ENCODE measurements at regions not wholly inside any gene's neighbourhood (a gene's known extent, or its start where the extent isn't known, plus 50 kb on each side); places are given as distances from the start of the nearest gene placed in this dataset.
"Not testable (repeated sequence)": the region's sequence is repeated elsewhere in the genome, so short reads cannot be mapped to it uniquely, and the experiment has no call there.

- no peak for DNase-seq
These were observed 189.2 kb downstream of the UXS1 start for GRCh38 chr2:106004851-106005250.

DNA sequence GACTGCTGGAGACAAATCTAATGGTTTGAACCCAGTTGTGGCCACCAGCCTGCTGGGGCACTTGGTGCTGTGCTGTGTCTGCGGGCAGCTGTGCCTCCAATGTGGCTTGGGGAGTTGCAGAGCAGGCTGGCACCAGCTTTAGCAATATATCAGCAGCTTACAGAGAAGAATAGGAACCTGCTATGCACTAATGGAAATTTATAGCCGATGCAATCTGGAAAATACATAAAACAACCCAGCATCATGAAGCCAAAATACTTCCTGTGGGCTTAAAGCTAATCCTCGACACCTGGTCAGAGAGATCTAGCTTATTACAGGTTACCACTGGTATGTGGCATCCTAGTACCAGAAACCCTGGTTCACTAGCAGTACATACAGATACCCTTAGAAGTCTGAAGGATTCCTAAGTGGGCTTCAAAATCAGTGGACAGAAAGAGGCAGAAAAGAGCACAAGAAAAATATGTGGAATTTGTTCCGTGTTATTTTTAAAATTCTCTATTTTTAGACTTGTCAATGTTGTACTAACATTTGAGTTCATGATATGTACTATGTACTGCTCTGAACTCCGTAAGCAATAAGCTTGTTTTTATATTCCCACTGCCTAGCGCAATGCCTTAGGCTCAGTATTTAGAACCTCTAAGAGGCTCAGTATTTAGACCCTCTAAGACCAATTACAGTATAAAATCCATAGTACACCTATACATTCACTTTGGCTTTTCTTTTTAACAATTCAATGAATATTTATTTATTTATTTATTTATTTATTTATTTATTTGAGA is 194.7 kb downstream of the UXS1 start:
- no peak for DNase-seq

DNA sequence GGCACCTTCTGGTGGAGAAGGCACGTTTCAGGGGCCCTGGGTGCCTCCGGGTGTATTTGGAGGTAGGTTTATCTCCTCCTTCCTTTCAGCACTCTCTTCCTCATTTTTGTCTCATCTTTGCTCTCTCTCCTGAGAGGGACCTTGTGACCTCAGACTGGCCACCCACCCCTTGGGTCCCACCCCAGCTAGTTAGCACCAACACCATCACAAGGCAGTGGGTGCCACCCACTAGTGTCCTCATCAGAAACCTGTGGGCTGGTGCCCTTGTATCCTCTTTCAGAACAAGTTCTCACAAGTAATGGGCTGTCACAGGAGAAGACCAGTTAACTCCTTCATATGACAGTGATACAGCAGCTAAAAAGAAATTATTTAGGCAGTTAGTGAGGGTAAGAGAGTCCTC is 196.4 kb downstream of the UXS1 start:
- no peak for DNase-seq

GRCh38 chr2:105990624-105991023 is 203.5 kb downstream of the UXS1 start:
- no peak for DNase-seq

- not testable (repeated sequence) for DNase-seq
These were observed 204.3 kb downstream of the UXS1 start for GRCh38 chr2:105989803-105990202.

DNA sequence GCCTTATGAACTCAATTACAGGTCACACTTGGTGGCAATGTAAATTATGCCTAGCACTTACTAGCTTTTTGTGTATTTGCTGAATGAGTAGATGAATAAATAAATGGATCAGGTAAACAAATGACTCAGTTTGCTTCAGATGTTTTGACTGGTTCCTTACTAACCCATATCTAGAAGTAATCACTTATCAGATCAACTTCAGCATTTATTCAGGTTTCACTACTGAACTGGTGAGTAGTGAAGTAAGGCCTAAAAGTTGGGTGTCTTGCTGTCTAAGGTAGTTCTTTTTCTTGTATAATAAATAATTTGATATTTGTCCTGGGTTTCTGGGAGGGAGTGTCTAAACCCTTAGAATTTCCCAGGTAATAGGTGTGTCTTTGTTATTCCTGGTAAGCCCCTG is 205.0 kb downstream of the UXS1 start:
- DNase-seq = no peak

GRCh38 chr2:105977807-105978206 is 216.3 kb downstream of the UXS1 start:
- DNase-seq = no peak

- DNase-seq = peak; percentile 65
These were observed 216.9 kb downstream of the UXS1 start for GRCh38 chr2:105977212-105977611.

DNA sequence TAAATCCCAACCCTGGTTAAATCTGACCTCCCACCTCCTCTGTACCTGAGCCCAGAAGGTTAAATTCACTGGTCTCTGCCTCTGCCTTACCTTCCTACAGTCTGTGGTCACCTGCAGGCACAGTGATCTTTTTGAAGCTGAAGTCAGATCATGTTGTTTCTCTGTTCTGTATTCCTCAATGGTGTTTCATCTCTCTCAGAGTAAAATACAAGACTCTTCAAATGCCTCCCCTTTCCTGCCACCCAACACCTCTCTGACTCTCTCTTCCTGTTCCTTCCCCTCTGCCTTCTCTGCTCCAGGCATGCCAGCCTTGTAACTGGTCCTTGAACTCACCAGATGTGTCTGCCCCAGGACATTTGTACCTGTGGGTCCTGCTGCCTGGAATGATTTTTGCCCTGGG is 219.3 kb downstream of the UXS1 start:
- DNase-seq = no peak

- DNase-seq = no peak
These were observed 221.2 kb downstream of the UXS1 start for GRCh38 chr2:105972927-105973326.

GRCh38 chr2:105972246-105972645 is 221.9 kb downstream of the UXS1 start:
- no peak for DNase-seq

- no peak for DNase-seq
These were observed 224.5 kb downstream of the UXS1 start for GRCh38 chr2:105969552-105969951.

DNA sequence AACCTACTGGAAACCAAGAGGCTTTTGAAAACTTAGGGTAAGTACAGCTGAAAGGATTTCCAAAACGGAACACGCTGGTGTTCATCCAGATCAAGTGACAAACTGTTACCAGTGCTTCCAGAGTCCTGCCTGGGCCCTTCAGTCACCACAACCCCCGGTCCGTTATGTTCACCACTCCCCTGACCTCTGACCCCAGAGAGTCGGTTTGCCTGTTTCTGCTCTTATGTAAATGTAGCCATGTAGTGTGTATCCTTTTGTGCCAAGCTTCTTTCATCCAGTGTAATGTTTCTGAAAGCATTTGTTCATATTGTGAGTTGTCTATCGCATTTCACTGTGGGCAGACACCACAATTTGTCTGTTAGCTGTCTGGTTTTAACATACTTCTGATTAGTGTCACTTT is 217.5 kb downstream of the NCK2 start:
- no peak for DNase-seq

DNA sequence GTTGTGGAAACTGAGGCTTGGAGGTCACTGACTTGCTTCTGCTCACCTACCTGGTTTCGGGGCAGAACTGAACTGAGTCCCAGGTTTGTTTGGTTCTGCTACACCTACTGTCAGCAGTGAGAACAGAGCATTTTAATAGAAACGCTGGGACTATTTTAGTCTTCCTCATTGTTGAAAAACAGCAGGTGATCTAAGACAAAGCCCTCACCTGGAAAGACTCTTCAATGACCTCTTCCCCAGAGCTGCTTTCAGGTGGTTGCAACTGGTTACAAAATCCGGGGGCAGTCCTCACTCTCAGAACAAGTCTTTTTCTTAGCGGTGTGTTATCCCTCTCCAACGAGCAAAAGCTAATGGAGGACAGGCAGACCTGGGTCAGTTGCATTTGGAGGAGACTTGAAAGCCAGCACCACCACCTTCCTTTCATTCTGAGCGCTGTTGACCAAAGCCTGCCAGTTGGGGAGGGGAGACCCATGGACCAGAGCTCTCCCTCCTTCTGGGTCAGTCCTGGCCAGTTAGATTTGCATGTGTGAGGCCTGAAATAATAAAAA is 217.0 kb downstream of the NCK2 start:
- no peak for DNase-seq

GRCh38 chr2:105959357-105959756 is 214.6 kb downstream of the NCK2 start:
- DNase-seq = no peak

DNA sequence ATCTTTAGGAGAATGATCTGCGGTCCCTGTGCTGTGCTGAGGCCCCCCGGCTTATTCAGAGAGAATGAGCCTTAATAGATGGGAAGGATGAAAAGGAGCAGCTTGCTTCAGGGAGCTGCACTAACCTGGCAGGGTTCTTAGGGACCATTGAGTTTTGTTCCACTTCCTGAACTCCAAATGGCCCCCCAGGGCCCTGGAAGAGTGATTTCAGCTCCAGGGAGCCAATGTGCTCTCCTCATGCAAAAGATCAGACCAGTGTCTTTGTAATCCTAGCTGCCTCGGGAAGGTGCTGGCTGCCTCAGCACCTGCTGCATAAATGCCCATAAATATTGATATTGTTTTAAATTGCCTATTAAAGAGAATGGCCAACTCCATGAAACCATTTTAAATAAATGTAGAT is 210.2 kb downstream of the NCK2 start:
- no peak for DNase-seq

GRCh38 chr2:105953942-105954341 is 209.2 kb downstream of the NCK2 start:
- no peak for DNase-seq

DNA sequence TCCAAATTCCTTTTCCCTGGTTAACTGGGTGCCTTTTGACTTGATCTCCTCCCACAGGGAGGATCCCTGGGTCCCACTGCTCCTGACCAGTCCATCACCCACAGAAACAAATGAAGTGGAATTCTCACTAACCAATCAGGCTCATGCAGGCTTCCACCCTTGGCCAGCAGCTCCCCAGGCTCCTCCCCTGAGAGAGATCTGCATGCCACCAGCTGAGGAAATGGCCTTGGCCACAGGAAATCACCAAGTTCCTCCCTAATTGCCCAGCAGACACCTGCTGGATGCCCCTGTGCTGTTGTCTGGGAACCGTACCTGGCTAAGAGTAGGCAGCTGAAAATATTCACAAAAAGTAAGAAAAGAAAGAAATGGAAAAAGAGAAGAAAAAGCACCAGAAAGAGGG is 207.4 kb downstream of the NCK2 start:
- DNase-seq = no peak

DNA sequence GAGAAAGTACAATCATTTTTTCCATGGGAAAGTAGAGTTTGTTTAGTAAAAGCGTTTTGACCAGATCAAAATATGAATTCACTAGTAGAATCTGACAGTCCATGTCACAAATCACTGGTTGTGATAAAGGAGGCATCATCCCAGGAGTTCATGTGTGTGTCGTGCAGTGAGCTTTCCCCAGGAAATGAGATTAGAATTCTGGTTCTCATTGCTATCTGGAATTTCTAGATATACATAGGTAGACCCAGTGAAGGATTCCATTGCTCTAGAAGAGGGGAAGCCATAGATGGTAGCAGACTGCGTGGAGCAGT is 206.6 kb downstream of the NCK2 start:
- no peak for DNase-seq

DNA sequence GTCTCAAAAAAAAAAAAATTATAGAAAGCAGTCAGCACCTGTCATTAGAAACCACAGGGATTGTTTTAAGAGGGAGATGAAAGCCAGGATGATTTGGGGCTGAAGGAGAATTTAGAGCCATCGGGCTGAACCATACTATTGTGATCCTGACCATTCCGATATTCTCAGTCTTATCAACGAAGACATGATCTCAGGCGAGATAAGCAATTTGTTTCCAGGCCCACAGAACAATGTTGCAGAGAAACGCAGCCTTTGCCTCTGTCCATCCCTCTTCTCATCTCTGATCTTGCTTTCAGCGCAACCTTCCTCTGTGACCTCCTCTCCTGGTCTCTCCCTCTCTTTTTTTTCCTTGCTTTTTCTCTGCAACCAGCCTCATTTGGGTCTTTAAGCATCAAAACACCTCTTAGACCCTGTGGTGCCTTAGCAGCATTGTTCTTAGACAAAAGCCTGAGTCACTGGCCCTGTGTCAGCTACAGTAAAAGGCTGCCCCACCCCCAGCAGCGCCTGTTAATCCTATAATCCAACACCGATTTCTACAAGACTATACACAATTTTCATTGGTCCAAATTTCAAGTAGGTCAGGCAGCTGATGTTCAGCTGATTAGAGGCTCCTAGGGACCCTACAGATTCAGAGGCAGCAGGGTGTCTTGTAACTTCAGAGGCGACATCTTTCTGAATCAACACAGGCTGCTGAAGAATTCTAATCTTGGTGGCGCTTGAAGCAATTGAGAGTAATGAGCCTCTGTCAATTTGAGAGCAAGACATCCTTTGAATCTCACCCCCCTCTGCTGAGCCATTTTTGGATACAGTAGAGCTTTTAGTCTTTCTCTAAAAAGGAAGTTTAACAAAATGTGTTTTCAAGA is 206.0 kb downstream of the NCK2 start:
- DNase-seq = peak; percentile 6

GRCh38 chr2:105943977-105944376 is 199.3 kb downstream of the NCK2 start:
- DNase-seq = no peak
